SK-N-DZ (cell line): ENCODE measurements at regions not wholly inside any gene's neighbourhood (a gene's known extent, or its start where the extent isn't known, plus 50 kb on each side); places are given as distances from the start of the nearest gene placed in this dataset.
A peak's percentile ranks its signal among the peaks of the same experiment; 100 is the strongest.

ENCODE experiments used
- DNase-seq: peaks from one replicate; pipeline ENCODE4 v3.0.0-alpha.2; 2015; ENCODE audit warnings: low spot score

GRCh38 chr3:117921411-117921810 lies 1113.2 kb downstream of the IGSF11 start:
- no peak for DNase-seq

- no peak for DNase-seq
Observed at GRCh38 chr3:117922039-117922438, 1112.6 kb downstream of the IGSF11 start.

GRCh38 chr3:117926819-117927218 lies 1107.8 kb downstream of the IGSF11 start:
- no peak for DNase-seq

- no peak for DNase-seq
Observed at GRCh38 chr3:117927825-117928224, 1106.8 kb downstream of the IGSF11 start.

GRCh38 chr3:117928836-117929235 lies 1105.8 kb downstream of the IGSF11 start:
- DNase-seq: peak; percentile 69

- DNase-seq: no peak
Observed at GRCh38 chr3:117932441-117932840, 1102.2 kb downstream of the IGSF11 start.

- no peak for DNase-seq
Observed at GRCh38 chr3:117936159-117936558, 1098.5 kb downstream of the IGSF11 start.

- DNase-seq: no peak
Observed at GRCh38 chr3:117938974-117939373, 1095.7 kb downstream of the IGSF11 start.

- DNase-seq: no peak
Observed at GRCh38 chr3:117939425-117940027, 1095.1 kb downstream of the IGSF11 start.

- no peak for DNase-seq
Observed at GRCh38 chr3:117941015-117941414, 1093.6 kb downstream of the IGSF11 start.

GRCh38 chr3:117941756-117942155 lies 1092.9 kb downstream of the IGSF11 start:
- DNase-seq: no peak

- DNase-seq: no peak
Observed at GRCh38 chr3:117954131-117954530, 1080.5 kb downstream of the IGSF11 start.

GRCh38 chr3:117955196-117955595 lies 1079.5 kb downstream of the IGSF11 start:
- no peak for DNase-seq

- DNase-seq: no peak
Observed at GRCh38 chr3:117958027-117958426, 1076.6 kb downstream of the IGSF11 start.

- DNase-seq: no peak
Observed at GRCh38 chr3:117962750-117963149, 1071.9 kb downstream of the IGSF11 start.

GRCh38 chr3:117963858-117964257 lies 1070.8 kb downstream of the IGSF11 start:
- no peak for DNase-seq

- peak; percentile 36 for DNase-seq
Observed at GRCh38 chr3:117964814-117965213, 1069.8 kb downstream of the IGSF11 start.

GRCh38 chr3:117977504-117978228 lies 1057.0 kb downstream of the IGSF11 start:
- DNase-seq: peak; percentile 38

- no peak for DNase-seq
Observed at GRCh38 chr3:117979466-117979865, 1055.2 kb downstream of the IGSF11 start.

GRCh38 chr3:117987256-117987655 lies 1047.4 kb downstream of the IGSF11 start:
- DNase-seq: no peak

GRCh38 chr3:117989982-117990381 lies 1044.7 kb downstream of the IGSF11 start:
- DNase-seq: no peak

GRCh38 chr3:117990627-117991026 lies 1044.0 kb downstream of the IGSF11 start:
- DNase-seq: no peak

- DNase-seq: no peak
Observed at GRCh38 chr3:117995842-117996437, 1038.7 kb downstream of the IGSF11 start.
